ENCODE measurements at regions not wholly inside any gene's neighbourhood (a gene's known extent, or its start where the extent isn't known, plus 50 kb on each side); places are given as distances from the start of the nearest gene placed in this dataset.

DNA sequence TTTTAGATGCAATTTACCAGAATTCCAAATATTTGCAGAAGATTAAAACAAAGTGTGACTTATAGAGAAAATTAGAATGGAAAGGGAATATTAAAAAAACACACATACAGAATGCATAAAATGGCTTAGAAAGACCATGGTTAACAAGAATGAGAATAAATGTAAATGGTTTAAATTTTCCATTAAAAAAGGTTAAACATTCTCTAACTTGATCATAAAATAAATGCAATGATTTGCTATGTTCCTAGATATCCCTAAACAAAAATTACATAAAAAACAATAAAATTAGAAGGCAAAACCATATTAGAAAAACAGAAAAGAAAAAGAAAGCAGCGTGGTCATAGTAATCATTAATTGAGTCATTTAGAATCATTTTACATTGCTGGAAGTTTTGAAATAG is 152.5 kb downstream of the TMEM38B start:
- ATAC-seq (no peak), DNase-seq (no peak)
- H3K27me3 ChIP-seq (ENCODE audit: low read depth): no peaks in the 10 kb centered on the region
- H3K9me3 ChIP-seq: no peaks in the 10 kb centered on the region
- no peaks in the 10 kb centered on the region for H3K4me1 ChIP-seq
- no peak overlapping the region for H3K4me3 ChIP-seq
- intact Hi-C loops (cut with DNase I): no loop called here
- H3K27ac ChIP-seq: no peak overlapping the region
- TF ChIP-seq CTCF (IDR thresholded peaks at IDR 0.05): no peak
- no peaks in the 10 kb centered on the region for H3K36me3 ChIP-seq

- intact Hi-C loops (cut with DNase I): no loop called here
- DNase-seq: no peak
- ATAC-seq: no peak
- TF ChIP-seq CTCF (IDR thresholded peaks at IDR 0.05): no peak
- no peaks in the 10 kb centered on the region for H3K4me1 ChIP-seq
- H3K4me3 ChIP-seq: no peak overlapping the region
- H3K9me3 ChIP-seq: no peaks in the 10 kb centered on the region
- H3K27me3 ChIP-seq (ENCODE audit: low read depth): no peaks in the 10 kb centered on the region
- H3K36me3 ChIP-seq: no peaks in the 10 kb centered on the region
- H3K27ac ChIP-seq: no peak overlapping the region
Measured at GRCh38 chr9:105850852-105851500, 156.6 kb downstream of the TMEM38B start.

GRCh38 chr9:105854026-105854782 is 159.9 kb downstream of the TMEM38B start:
- Histone ChIP-seq H3K4me3 (no peak overlapping the region), H3K27ac (no peak overlapping the region), H3K27me3 (ENCODE audit: low read depth) (no peaks in the 10 kb centered on the region), H3K9me3 (no peaks in the 10 kb centered on the region), H3K4me1 (no peaks in the 10 kb centered on the region), H3K36me3 (no peaks in the 10 kb centered on the region)
- no peak for TF ChIP-seq CTCF (IDR thresholded peaks at IDR 0.05)
- intact Hi-C loops (cut with DNase I): no loop called here
- no peak for ATAC-seq
- no peak for DNase-seq

- DNase-seq: no peak
- no peak for TF ChIP-seq CTCF (IDR thresholded peaks at IDR 0.05)
- H3K4me1 ChIP-seq: no peaks in the 10 kb centered on the region
- intact Hi-C loops (cut with DNase I): no loop called here
- no peak for ATAC-seq
- no peaks in the 10 kb centered on the region for H3K27me3 ChIP-seq (ENCODE audit: low read depth)
- no peak overlapping the region for H3K27ac ChIP-seq
- H3K4me3 ChIP-seq: no peak overlapping the region
- H3K36me3 ChIP-seq: no peaks in the 10 kb centered on the region
- no peaks in the 10 kb centered on the region for H3K9me3 ChIP-seq
Measured at GRCh38 chr9:105854783-105855724, 160.7 kb downstream of the TMEM38B start.

DNA sequence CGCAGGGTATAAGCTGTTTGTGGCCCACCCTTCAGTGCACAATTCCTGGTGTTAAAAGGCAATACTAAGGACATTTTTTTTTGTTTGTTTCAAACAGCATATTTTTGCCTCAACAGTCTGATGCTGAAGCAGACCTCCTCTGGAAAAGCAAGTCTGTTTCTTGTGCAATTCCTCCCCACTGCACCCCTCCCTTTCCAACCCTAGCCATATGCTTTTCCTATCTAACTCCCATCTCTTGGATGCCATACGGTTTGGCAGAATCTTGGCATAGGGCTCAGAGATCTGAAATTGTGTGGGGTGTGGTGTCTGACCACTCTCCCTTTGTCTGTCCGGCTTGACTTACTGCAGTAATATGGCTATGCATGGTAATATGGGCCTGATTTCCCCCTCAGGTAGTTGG is 161.6 kb downstream of the TMEM38B start:
- no peaks in the 10 kb centered on the region for H3K9me3 ChIP-seq
- no peak for TF ChIP-seq CTCF (IDR thresholded peaks at IDR 0.05)
- no peaks in the 10 kb centered on the region for H3K36me3 ChIP-seq
- intact Hi-C loops (cut with DNase I): no loop called here
- ATAC-seq (no peak), DNase-seq (no peak)
- no peak overlapping the region for H3K27ac ChIP-seq
- no peaks in the 10 kb centered on the region for H3K4me1 ChIP-seq
- H3K27me3 ChIP-seq (ENCODE audit: low read depth): no peaks in the 10 kb centered on the region
- no peak overlapping the region for H3K4me3 ChIP-seq
